Neural progenitor cell (in vitro differentiated cells): ENCODE measurements at regions not wholly inside any gene's neighbourhood (a gene's known extent, or its start where the extent isn't known, plus 50 kb on each side); places are given as distances from the start of the nearest gene placed in this dataset.
A peak's percentile ranks its signal among the peaks of the same experiment; 100 is the strongest.

ENCODE experiments used
- EZH2 ChIP-seq: fragments of 200-600 bp; sonication (generic); IDR thresholded peaks from 2 replicates; pipeline ENCODE4 v1.6.1; 2017; ENCODE audit warnings: antibody characterized with exemption, mild to moderate bottlenecking, moderate library complexity
- EZH2phosphoT487 ChIP-seq: fragments of 200-600 bp; sonication (generic); IDR thresholded peaks from 2 replicates; pipeline ENCODE4 v1.6.1; 2017; ENCODE audit warnings: antibody characterized with exemption
- TF ChIP-seq, protein P1 (sequence below): fragments of 200-600 bp; sonication (generic); IDR thresholded peaks from 2 replicates; pipeline ENCODE4 v1.5.1; 2017; ENCODE audit warnings: antibody characterized with exemption, mild to moderate bottlenecking

DNA sequence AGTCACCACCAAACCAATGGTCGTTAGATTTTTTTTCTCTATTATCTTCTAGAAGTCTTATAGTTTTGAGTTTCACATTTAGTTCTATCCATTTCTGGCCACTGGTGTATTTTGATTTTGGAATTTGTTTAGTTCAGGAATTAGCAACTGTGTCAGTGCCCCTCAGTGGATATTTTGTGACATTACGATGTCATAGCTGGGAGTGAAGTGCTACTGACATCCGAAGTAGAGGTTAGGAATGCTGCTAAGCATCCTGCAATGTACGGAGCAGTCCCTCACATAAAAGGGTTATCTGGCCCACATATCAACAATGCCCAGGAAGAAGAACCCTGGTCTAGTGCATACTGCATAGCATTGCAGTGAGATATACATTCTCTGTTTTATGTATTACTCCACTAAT is 157.4 kb upstream of the RGPD4 start:
- TF ChIP-seq, protein P1, sequence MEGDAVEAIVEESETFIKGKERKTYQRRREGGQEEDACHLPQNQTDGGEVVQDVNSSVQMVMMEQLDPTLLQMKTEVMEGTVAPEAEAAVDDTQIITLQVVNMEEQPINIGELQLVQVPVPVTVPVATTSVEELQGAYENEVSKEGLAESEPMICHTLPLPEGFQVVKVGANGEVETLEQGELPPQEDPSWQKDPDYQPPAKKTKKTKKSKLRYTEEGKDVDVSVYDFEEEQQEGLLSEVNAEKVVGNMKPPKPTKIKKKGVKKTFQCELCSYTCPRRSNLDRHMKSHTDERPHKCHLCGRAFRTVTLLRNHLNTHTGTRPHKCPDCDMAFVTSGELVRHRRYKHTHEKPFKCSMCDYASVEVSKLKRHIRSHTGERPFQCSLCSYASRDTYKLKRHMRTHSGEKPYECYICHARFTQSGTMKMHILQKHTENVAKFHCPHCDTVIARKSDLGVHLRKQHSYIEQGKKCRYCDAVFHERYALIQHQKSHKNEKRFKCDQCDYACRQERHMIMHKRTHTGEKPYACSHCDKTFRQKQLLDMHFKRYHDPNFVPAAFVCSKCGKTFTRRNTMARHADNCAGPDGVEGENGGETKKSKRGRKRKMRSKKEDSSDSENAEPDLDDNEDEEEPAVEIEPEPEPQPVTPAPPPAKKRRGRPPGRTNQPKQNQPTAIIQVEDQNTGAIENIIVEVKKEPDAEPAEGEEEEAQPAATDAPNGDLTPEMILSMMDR = peak; percentile 42
- TF ChIP-seq EZH2 (no peak), EZH2phosphoT487 (no peak)
